HCT116 (cell line): ENCODE measurements at regions not wholly inside any gene's neighbourhood (a gene's known extent, or its start where the extent isn't known, plus 50 kb on each side); places are given as distances from the start of the nearest gene placed in this dataset.

ENCODE experiments used
- ATAC-seq: fragments of 200-7000 bp; cut with Tn5 transposase; 2 replicates; pipeline ENCODE4 v1.9.1; 2020; ENCODE audit warnings: mild to moderate bottlenecking, moderate library complexity
- BruUV-seq: library from RNA; stranded (reverse); fragments of 400-500 nt; replicated peaks from 2 replicates; lab custom pipeline; 2021; lab: Mats Ljungman, UMichigan
- CTCF ChIA-PET: fragments of 300-600 bp; sonication (Branson Sonifier 250); formaldehyde crosslinking; loops from one replicate; lab custom pipeline; 2021; ENCODE audit warnings: antibody characterized with exemption; lab: Charles Lee
- POLR2A ChIA-PET: fragments of 300-600, 350-600 bp; sonication (Branson Sonifier 250); formaldehyde crosslinking; loops from one replicate; lab custom pipeline; 2021; ENCODE audit warnings: antibody characterized with exemption; lab: Charles Lee
- RAD21 ChIA-PET, 2 experiments: fragments of 300-600 bp; sonication (Branson Sonifier 250); formaldehyde crosslinking; loops; one replicate each; lab custom pipeline; 2023; ENCODE audit warnings: low total read pairs in 2 of 2; ENCODE audit not compliant: uncharacterized antibody in 2 of 2, unreplicated experiment in 2 of 2, low non-redundant PET in 1 of 2; lab: Charles Lee
- DNase-seq: peaks from one replicate; pipeline ENCODE4 v3.0.0-alpha.2; 2010; ENCODE audit warnings: low read depth, low spot score
- H2AFZ ChIP-seq: fragments of 200-600 bp; shearing (Covaris generic), sonication (generic); 2 replicates; pipeline ENCODE4 v1.6.1; 2017; ENCODE audit warnings: low read depth, mixed run types, mixed read lengths, antibody characterized with exemption, low read length; ENCODE audit not compliant: poor library complexity, severe bottlenecking
- H3K27ac ChIP-seq: 2 replicates; pipeline ENCODE4 v1.5.1; 2012; ENCODE audit warnings: low read depth, low read length
- H3K27me3 ChIP-seq: fragments of 200-600 bp; sonication (generic); 2 replicates; pipeline ENCODE4 v1.6.1; 2016; ENCODE audit warnings: mixed run types, low read length, mixed read lengths; ENCODE audit not compliant: insufficient read depth
- H3K36me3 ChIP-seq, 2 experiments: fragments of 200-500 bp in 1 of 2; fragments of 200-600 bp in 1 of 2; sonication (Bioruptor generic) in 1 of 2; sonication (generic) in 1 of 2; 2 replicates each; pipeline versions ENCODE4 v1.5.1 to v1.6.1; 2014 to 2016; ENCODE audit warnings: low read length in 2 of 2, inconsistent platforms in 1 of 2, mixed read lengths in 1 of 2, mixed run types in 1 of 2; ENCODE audit not compliant: insufficient read depth in 2 of 2, control insufficient read depth in 1 of 2
- H3K4me1 ChIP-seq, 2 experiments: fragments of 200-600 bp in 1 of 2; sonication (generic) in 1 of 2; 2 replicates each; pipeline versions ENCODE4 v1.5.1 to v1.6.1; 2012 to 2017; ENCODE audit warnings: low read length in 2 of 2, inconsistent platforms in 1 of 2, mild to moderate bottlenecking in 1 of 2, mixed read lengths in 1 of 2, mixed run types in 1 of 2, moderate library complexity in 1 of 2; ENCODE audit not compliant: insufficient read depth in 2 of 2, control insufficient read depth in 1 of 2
- H3K4me2 ChIP-seq: fragments of 200-600 bp; sonication (generic); 2 replicates; pipeline ENCODE4 v1.6.1; 2017; ENCODE audit warnings: mixed run types, low read length, mixed read lengths
- H3K4me3 ChIP-seq, 2 experiments: fragments of 200-600 bp in 1 of 2; sonication (generic) in 1 of 2; replicated peaks in 1 of 2; 2 replicates each; pipeline ENCODE4 v1.5.1; 2011 to 2016; ENCODE audit warnings: low read length in 2 of 2, control low read depth in 1 of 2, low read depth in 1 of 2, mild to moderate bottlenecking in 1 of 2, mixed read lengths in 1 of 2, mixed run types in 1 of 2
- H3K79me2 ChIP-seq: fragments of 200-600 bp; sonication (generic); 2 replicates; pipeline ENCODE4 v1.6.1; 2017; ENCODE audit warnings: mild to moderate bottlenecking, mixed run types, low read length, moderate library complexity, mixed read lengths; ENCODE audit not compliant: insufficient read depth
- H3K9ac ChIP-seq: fragments of 200-600 bp; sonication (generic); 2 replicates; pipeline ENCODE4 v1.6.1; 2016; ENCODE audit warnings: low read length, mixed read lengths
- H3K9me2 ChIP-seq: fragments of 200-600 bp; sonication (generic), shearing (Covaris generic); 2 replicates; pipeline ENCODE4 v1.6.1; 2017; ENCODE audit warnings: mixed run types, mild to moderate bottlenecking, moderate library complexity; ENCODE audit not compliant: insufficient read depth
- H3K9me3 ChIP-seq, 2 experiments: fragments of 200-500 bp in 1 of 2; fragments of 200-600 bp in 1 of 2; sonication (Bioruptor generic) in 1 of 2; sonication (generic) in 1 of 2; 2 replicates each; pipeline ENCODE4 v1.6.1; 2014 to 2017; ENCODE audit warnings: low read length in 2 of 2, mixed read lengths in 2 of 2, inconsistent platforms in 1 of 2, low read depth in 1 of 2, mild to moderate bottlenecking in 1 of 2, mixed run types in 1 of 2, moderate library complexity in 1 of 2; ENCODE audit not compliant: control insufficient read depth in 1 of 2, insufficient read depth in 1 of 2
- H4K20me1 ChIP-seq: fragments of 200-600 bp; sonication (generic), shearing (Covaris generic); 2 replicates; pipeline ENCODE4 v1.6.1; 2017; ENCODE audit warnings: mixed run types, mild to moderate bottlenecking, moderate library complexity; ENCODE audit not compliant: insufficient read depth
- ATF3 ChIP-seq: IDR thresholded peaks from 2 replicates; pipeline ENCODE4 v1.6.1; 2012
- CBX3 ChIP-seq: IDR thresholded peaks from 2 replicates; pipeline ENCODE4 v1.6.1; 2012; ENCODE audit warnings: low read depth
- CTCF ChIP-seq, 3 experiments: fragments of 200-600 bp in 1 of 3; sonication (generic) in 1 of 3; IDR thresholded peaks in 2 of 3; conservative IDR thresholded peaks in 1 of 3; 2 replicates each; pipeline ENCODE4 v1.5.1; 2012 to 2017; ENCODE audit warnings: low read depth in 2 of 3, low read length in 2 of 3, antibody characterized with exemption in 1 of 3, borderline replicate concordance in 1 of 3, control low read depth in 1 of 3, mild to moderate bottlenecking in 1 of 3, mixed read lengths in 1 of 3, mixed run types in 1 of 3, moderate library complexity in 1 of 3; ENCODE audit not compliant: insufficient read depth in 1 of 3
- EGR1 ChIP-seq: IDR thresholded peaks from 2 replicates; pipeline ENCODE4 v1.6.1; 2012; ENCODE audit warnings: low read depth
- EZH2 ChIP-seq: fragments of 200-600 bp; sonication (generic); IDR thresholded peaks from 2 replicates; pipeline ENCODE4 v1.6.1; 2017; ENCODE audit warnings: antibody characterized with exemption, mixed run types
- FOSL1 ChIP-seq: IDR thresholded peaks from 2 replicates; pipeline ENCODE4 v1.6.1; 2012; ENCODE audit warnings: low read depth
- JUND ChIP-seq: IDR thresholded peaks from 2 replicates; pipeline ENCODE4 v1.6.1; 2012
- POLR2AphosphoS5 ChIP-seq: IDR thresholded peaks from 2 replicates; pipeline ENCODE4 v1.6.1; 2011; ENCODE audit warnings: mild to moderate bottlenecking, low read depth, low read length, moderate library complexity
- REST ChIP-seq: IDR thresholded peaks from 2 replicates; pipeline ENCODE4 v1.6.1; 2012; ENCODE audit warnings: low read depth
- SP1 ChIP-seq: IDR thresholded peaks from 2 replicates; pipeline ENCODE4 v1.6.1; 2012; ENCODE audit warnings: low read depth
- YY1 ChIP-seq: IDR thresholded peaks from 2 replicates; pipeline ENCODE4 v1.6.1; 2011; ENCODE audit warnings: low read length, low read depth, moderate library complexity, mild to moderate bottlenecking; ENCODE audit not compliant: insufficient replicate concordance; ENCODE audit errors: extremely low read depth
- ZFX ChIP-seq: fragments of 450-650 bp; IDR thresholded peaks from 2 replicates; pipeline ENCODE4 v1.6.1; 2017
- ZNF274 ChIP-seq: fragments of 200-500 bp; sonication (Bioruptor generic); IDR thresholded peaks from 2 replicates; pipeline ENCODE4 v1.6.1; 2014; ENCODE audit warnings: mild to moderate bottlenecking, low read depth, low read length, inconsistent platforms
- intact Hi-C: fragments of 100-400 bp; cut with micrococcal nuclease; formaldehyde crosslinking; loops from 2 replicates; pipeline ENCODE4 v1.10.0; 2022

GRCh38 chr4:148786699-148787098, 344.5 kb upstream of the NR3C2 start:
- no peaks in the 10 kb centered on the region for H3K9me3 ChIP-seq
- no peak overlapping the region for H3K4me2 ChIP-seq
- no peak overlapping the region for H3K9ac ChIP-seq
- ChIA-PET POLR2A (no interaction called here), CTCF (no interaction called here), RAD21 (no interaction called here)
- ATAC-seq, result no peak
- H3K9me2 ChIP-seq, result no peaks in the 10 kb centered on the region
- no peaks in the 10 kb centered on the region for H3K36me3 ChIP-seq
- DNase-seq, result no peak
- H4K20me1 ChIP-seq, result no peaks in the 10 kb centered on the region
- no peaks in the 10 kb centered on the region for H3K79me2 ChIP-seq
- intact Hi-C loops, result no loop called here
- H3K4me3 ChIP-seq, result no peak overlapping the region
- BruUV-seq, result no TSS peak
- peaks cover 2 to 6% of the 10 kb centered on the region in 2 experiments; a peak in 1 of 4 replicates for H3K4me1 ChIP-seq
- no peak overlapping the region for H2AFZ ChIP-seq
- H3K27ac ChIP-seq, result no peak overlapping the region
- TF ChIP-seq JUND (no peak), YY1 (no peak), EZH2 (no peak), ZFX (no peak), CBX3 (no peak), POLR2AphosphoS5 (no peak), REST (no peak), SP1 (no peak)
- H3K27me3 ChIP-seq, result no peaks in the 10 kb centered on the region

- CTCF ChIA-PET, result no interaction called here
- no TSS peak for BruUV-seq
- peak; percentile 49; the same call in 1 of the 2 replicates for ATAC-seq
- H3K9ac ChIP-seq, result no peak overlapping the region
- no peaks in the 10 kb centered on the region for H3K9me3 ChIP-seq
- H3K36me3 ChIP-seq, result no peaks in the 10 kb centered on the region
- H3K4me3 ChIP-seq, result no peak overlapping the region
- peaks cover 0 to 6% of the 10 kb centered on the region in 2 experiments; a peak in 1 of 4 replicates for H3K4me1 ChIP-seq
- DNase-seq, result no peak
- no peak for TF ChIP-seq EGR1
- no peak for TF ChIP-seq EZH2
- TF ChIP-seq FOSL1, result no peak
- no peak for TF ChIP-seq ZNF274
- no peak for TF ChIP-seq ATF3
- TF ChIP-seq ZFX, result no peak
- no peak for TF ChIP-seq CTCF (IDR thresholded peaks at IDR 0.05 in 2 of 3, conservative IDR thresholded peaks at IDR 0.05 in 1 of 3; ENCODE audit: borderline replicate concordance in 1 of 3, insufficient read depth in 1 of 3, low read depth in 2 of 3, low read length in 2 of 3)
- TF ChIP-seq, all 23 proteins: peak for 0
- Histone ChIP-seq H2AFZ (no peak overlapping the region), H4K20me1 (no peaks in the 10 kb centered on the region), H3K79me2 (no peaks in the 10 kb centered on the region), H3K27ac (no peak overlapping the region), H3K9me2 (no peaks in the 10 kb centered on the region), H3K4me2 (no peak overlapping the region), H3K27me3 (no peaks in the 10 kb centered on the region)
- ChIA-PET POLR2A (no interaction called here), RAD21 (no interaction called here)
- intact Hi-C loops, result no loop called here
These were observed 340.1 kb upstream of the NR3C2 start for GRCh38 chr4:148782284-148782683.
